A204.1 (cell line): ENCODE measurements at regions not wholly inside any gene's neighbourhood (a gene's known extent, or its start where the extent isn't known, plus 50 kb on each side); places are given as distances from the start of the nearest gene placed in this dataset.

Experiments used
- FAIRE-seq: peaks from 2 replicates; lab custom pipeline; 2012; peaks lifted over from hg19 to GRCh38; lab: Jason Lieb, UNC

DNA sequence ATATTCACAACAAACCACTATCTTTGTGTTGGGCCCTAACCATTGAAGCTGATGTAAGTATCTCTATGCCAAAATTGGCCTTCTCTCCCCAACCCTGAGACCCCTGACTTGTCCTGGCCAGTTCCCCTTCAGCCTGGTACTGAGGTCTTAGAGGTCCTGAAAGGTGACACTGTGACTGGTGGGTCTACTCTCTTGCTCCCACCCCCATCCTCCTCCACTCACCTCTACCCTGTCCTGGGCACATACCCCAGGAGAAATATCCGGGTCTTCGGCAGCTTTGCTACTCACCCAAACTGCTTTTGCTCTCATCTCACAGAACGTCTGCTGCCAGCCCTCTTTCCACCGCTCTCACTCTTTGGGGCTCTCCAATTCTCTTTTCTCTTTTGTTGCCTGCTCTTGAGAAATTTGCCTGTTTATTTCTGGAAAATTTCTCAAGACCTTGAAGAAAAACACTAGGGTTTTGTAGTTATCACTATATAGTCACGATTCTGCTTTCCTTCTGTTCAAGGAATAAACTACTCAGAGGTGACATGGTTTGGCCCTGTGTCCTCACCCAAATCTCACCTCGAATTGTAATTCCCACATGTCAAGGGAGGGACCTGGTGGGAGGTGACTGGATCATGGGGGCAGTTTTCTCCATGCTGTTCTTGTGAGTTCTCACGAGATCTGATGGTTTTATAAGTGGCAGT lies 133.8 kb upstream of the PKDCC start:
- no peak for FAIRE-seq

GRCh38 chr2:41914936-41915335 lies 132.9 kb upstream of the PKDCC start:
- FAIRE-seq: no peak

DNA sequence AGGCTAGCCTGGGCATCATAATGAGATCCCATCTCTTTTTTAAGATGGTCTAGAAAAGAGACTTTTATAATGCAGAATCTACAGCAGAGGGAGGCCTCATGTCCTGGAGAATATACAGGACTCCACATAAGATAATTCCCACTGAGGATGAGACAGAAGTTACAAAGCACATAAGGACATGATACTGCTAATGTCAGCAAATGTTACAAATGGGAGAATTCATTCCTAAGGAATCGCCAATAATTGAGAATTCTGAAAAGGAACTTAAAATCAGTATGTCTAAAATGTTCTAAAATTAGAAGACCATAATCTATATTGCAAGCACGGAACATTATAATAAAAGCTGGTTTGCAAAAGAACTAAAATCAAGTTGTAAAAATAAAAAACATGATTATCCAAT lies 131.6 kb upstream of the PKDCC start:
- no peak for FAIRE-seq

GRCh38 chr2:41917587-41917986 lies 130.2 kb upstream of the PKDCC start:
- no peak for FAIRE-seq

DNA sequence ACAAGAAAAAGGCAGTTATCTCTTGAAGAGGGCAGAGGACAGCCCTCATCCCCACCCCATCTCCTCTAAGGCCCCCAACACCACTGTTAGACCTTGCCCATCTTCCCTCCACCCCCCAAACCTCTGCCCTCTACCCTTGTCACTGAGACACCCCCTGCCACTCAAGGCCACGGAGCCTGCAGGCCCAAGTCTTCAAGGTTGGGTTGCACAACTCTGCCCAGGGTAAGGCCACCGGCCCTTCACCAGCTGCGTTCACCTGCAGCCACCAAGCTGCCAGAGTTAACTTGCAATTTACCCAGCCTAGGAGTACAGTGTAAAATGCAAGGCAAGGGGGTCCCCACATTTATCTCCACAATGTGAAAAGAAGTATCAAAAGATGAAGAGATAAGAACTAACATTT lies 128.7 kb upstream of the PKDCC start:
- no peak for FAIRE-seq

DNA sequence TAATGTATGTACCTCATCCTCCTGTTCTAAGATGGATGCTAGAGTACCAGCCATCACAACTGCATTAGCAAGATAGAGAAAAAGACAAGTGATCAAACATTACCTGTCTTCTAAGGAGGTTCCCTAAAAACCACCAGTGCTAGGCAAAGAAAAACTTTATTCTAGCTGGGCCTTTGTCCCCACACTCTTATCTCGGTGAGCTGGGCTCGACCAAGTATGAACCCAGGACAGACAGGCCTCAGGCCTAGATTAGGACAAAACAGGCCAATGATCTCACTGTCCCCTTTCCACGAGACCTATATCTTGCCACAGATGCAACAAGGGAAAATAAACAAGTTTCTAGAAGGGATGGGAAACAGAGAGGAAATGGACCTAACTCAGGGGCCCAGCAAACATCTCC lies 127.6 kb upstream of the PKDCC start:
- no peak for FAIRE-seq

DNA sequence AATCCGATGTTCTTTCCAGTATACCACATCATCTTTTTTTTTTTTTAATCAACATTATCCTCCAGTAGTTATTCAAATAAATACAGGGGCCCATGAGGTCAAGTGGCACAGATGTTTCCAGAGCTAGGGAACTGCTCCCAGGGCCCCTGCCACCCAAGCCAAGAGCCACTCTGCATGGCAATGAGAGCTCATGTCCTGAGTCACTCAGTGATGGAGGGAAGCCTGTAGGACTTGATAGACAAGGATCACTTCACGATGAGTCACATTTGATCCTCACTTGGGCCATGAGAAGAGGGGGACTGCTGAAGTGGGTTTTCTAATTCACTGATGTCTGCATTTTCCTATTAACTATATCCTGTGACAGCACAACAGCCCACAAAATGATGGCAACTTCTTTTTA lies 127.0 kb upstream of the PKDCC start:
- no peak for FAIRE-seq

GRCh38 chr2:41922177-41922576 lies 125.6 kb upstream of the PKDCC start:
- FAIRE-seq: no peak

- FAIRE-seq: no peak
Observed at GRCh38 chr2:41923156-41923786, 124.5 kb upstream of the PKDCC start.

GRCh38 chr2:41924024-41924423 lies 123.8 kb upstream of the PKDCC start:
- no peak for FAIRE-seq

GRCh38 chr2:41924709-41925408 lies 123.0 kb upstream of the PKDCC start:
- FAIRE-seq: no peak

DNA sequence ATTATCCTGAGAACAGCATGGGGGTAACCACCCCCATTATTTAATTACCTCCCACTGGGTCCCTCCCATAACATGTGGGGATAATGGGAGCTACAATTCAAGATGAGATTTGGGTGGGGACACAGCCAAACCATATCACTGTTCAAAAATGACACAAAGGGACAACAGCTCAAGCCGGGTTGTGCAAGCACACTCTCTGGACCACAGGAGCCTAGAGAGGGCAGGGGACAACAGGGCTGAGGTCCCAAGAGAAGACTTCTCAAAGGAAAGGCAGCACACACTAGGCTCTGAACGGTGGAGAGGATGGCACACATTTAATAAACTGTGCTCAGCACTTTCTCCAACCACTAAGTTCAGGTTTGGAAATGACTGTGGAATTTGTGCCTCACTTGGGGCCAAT lies 122.1 kb upstream of the PKDCC start:
- no peak for FAIRE-seq

GRCh38 chr2:41926614-41927580 lies 120.9 kb upstream of the PKDCC start:
- FAIRE-seq: no peak

- no peak for FAIRE-seq
Observed at GRCh38 chr2:41927581-41928264, 120.1 kb upstream of the PKDCC start.

DNA sequence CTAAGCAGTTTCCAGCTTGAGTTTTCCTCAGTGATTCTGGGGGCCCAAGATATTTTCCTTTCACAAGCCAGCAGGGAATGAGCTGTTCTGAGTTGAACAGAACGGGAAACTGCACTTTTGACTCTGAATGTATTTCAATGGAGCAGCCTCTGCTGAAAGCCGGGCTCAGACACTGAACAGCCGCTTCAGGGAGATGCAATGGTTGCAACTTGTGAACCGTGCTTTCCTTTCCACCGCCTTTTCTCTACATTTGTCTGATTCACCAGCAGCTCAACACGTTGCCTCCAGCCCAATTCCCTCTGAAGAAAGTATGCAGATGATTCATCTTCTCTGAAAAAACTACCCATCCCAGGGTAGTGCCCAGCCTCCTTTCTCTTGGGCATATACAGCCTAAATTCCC lies 119.3 kb upstream of the PKDCC start:
- no peak for FAIRE-seq

GRCh38 chr2:41930807-41931566 lies 116.8 kb upstream of the PKDCC start:
- no peak for FAIRE-seq

DNA sequence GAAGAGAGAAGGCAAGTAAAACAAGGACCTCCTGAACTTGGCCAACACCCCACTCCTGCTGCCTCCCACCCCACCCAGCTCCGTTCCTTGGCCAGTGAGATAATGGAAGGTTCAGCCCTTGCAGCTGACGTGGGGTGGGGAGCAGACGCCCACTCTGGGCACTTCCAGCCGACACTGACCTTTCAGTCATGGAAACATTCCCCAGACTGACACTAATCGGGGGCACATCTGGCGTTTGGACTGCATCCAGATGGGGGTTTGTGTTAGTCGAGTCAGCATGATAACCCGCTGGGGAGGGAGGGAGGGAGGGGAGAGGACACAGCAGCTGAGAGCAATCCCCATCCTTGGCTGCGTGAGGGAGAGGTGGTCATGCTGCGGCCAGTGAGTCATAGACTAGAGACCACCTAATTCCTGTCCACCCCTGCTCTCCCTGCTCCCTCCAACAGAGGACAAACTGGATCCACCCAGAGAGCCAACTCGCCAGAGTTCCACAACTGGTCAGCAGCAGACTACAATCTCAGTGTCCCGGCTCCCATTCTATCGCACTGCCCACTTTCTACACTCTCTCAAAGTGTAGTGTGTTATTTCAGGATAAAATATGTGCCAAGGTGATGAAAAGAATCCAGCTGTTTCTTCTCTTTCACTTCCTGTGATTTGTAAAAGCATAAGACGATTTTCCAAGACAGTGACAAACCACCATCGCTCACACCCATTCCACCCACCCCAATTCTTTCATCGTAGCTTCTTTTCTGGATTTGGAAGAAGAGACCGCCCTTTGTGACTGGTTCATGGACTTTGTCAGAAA lies 115.4 kb upstream of the PKDCC start:
- FAIRE-seq: no peak

GRCh38 chr2:41933046-41933420 lies 114.8 kb upstream of the PKDCC start:
- no peak for FAIRE-seq

DNA sequence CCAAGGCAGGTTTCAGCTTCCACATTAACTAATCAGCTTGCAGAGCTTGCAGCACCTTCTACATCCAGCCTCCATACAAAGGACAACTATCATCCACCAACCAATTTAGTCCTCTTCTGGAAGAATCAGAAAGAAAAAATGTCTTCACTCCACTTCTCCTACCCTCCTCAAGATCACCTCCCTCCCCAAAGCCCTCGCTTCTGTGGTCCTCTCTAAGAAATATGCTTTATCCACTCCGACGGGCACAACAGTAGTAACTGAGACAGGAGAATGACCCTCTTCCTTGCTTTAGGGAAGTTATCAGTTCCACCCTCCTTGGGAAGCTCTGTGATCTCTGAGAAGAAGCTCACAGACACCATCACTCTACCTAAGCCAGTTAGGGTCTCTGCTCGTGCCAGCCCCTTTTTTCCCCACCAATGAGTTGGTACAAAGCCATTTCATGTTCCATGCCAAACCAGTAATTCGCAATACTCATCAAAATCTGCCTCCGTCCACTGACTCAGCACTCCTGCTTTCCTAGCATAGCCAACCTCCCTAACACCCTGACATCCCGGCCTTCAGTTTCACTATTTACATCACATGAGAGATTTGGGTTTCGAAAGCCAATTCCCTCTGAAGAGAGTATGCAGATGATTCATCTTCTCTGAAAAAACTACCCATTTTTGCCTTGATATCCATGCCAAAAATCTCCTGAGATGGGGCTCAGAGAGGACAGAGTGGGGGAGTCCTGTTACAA lies 114.1 kb upstream of the PKDCC start:
- no peak for FAIRE-seq
